Neural progenitor cell (in vitro differentiated cells): ENCODE measurements at regions not wholly inside any gene's neighbourhood (a gene's known extent, or its start where the extent isn't known, plus 50 kb on each side); places are given as distances from the start of the nearest gene placed in this dataset.

Experiments used
- DNase-seq: peaks from one replicate; pipeline ENCODE4 v3.0.0-alpha.2; 2016; ENCODE audit warnings: low spot score
- H2AFZ ChIP-seq: fragments of 200-600 bp; sonication (generic); replicated peaks from 2 replicates; pipeline ENCODE4 v1.6.1; 2016; ENCODE audit warnings: antibody characterized with exemption
- H3F3A ChIP-seq: fragments of 200-600 bp; sonication (generic); 2 replicates; pipeline ENCODE4 v1.6.1; 2016; ENCODE audit warnings: antibody characterized with exemption, low read depth
- H3K27ac ChIP-seq: fragments of 200-600 bp; sonication (generic); 2 replicates; pipeline ENCODE4 v1.5.1; 2016; ENCODE audit warnings: mild to moderate bottlenecking
- H3K27me3 ChIP-seq: fragments of 200-600 bp; sonication (generic); 2 replicates; pipeline ENCODE4 v1.6.1; 2016; ENCODE audit warnings: mild to moderate bottlenecking, moderate library complexity
- H3K36me3 ChIP-seq: fragments of 200-600 bp; sonication (generic); 2 replicates; pipeline ENCODE4 v1.5.1; 2016
- H3K4me1 ChIP-seq: fragments of 200-600 bp; sonication (generic); 2 replicates; pipeline ENCODE4 v1.6.1; 2016; ENCODE audit warnings: mixed run types
- H3K4me2 ChIP-seq: fragments of 200-600 bp; sonication (generic); 2 replicates; pipeline ENCODE4 v1.6.1; 2016
- H3K4me3 ChIP-seq: fragments of 200-600 bp; sonication (generic); 2 replicates; pipeline ENCODE4 v1.5.1; 2016
- H3K79me2 ChIP-seq: fragments of 200-600 bp; sonication (generic); 2 replicates; pipeline ENCODE4 v1.6.1; 2016; ENCODE audit warnings: low read depth
- H3K9ac ChIP-seq: fragments of 200-600 bp; sonication (generic); 2 replicates; pipeline ENCODE4 v1.6.1; 2016
- H3K9me3 ChIP-seq: fragments of 200-600 bp; sonication (generic); 2 replicates; pipeline ENCODE4 v1.5.1; 2016; ENCODE audit warnings: low read depth
- H4K20me1 ChIP-seq: fragments of 200-600 bp; sonication (generic); 2 replicates; pipeline ENCODE4 v1.6.1; 2016; ENCODE audit warnings: low read depth
- H3K27ac Mint-ChIP-seq: 3 replicates; pipeline ENCODE4 v1.8.0; 2021; ENCODE audit warnings: mixed read lengths
- H3K27me3 Mint-ChIP-seq: 2 replicates; pipeline ENCODE4 v1.8.0; 2022; ENCODE audit warnings: low read depth, mild to moderate bottlenecking, inconsistent platforms, moderate library complexity, mixed read lengths; ENCODE audit not compliant: insufficient read depth
- H3K36me3 Mint-ChIP-seq: 3 replicates; pipeline ENCODE4 v1.8.0; 2021; ENCODE audit warnings: mixed read lengths
- H3K4me1 Mint-ChIP-seq: 3 replicates; pipeline ENCODE4 v1.8.0; 2021; ENCODE audit warnings: mixed read lengths
- H3K4me3 Mint-ChIP-seq: 3 replicates; pipeline ENCODE4 v1.8.0; 2021; ENCODE audit warnings: mild to moderate bottlenecking, moderate library complexity, mixed read lengths
- H3K9me3 Mint-ChIP-seq: 3 replicates; pipeline ENCODE4 v1.8.0; 2020; ENCODE audit warnings: mixed read lengths
- EZH2 ChIP-seq: fragments of 200-600 bp; sonication (generic); IDR thresholded peaks from 2 replicates; pipeline ENCODE4 v1.6.1; 2017; ENCODE audit warnings: antibody characterized with exemption, mild to moderate bottlenecking, moderate library complexity
- EZH2phosphoT487 ChIP-seq: fragments of 200-600 bp; sonication (generic); IDR thresholded peaks from 2 replicates; pipeline ENCODE4 v1.6.1; 2017; ENCODE audit warnings: antibody characterized with exemption
- TF ChIP-seq, protein P1 (sequence below): fragments of 200-600 bp; sonication (generic); IDR thresholded peaks from 2 replicates; pipeline ENCODE4 v1.5.1; 2017; ENCODE audit warnings: antibody characterized with exemption, mild to moderate bottlenecking

DNA sequence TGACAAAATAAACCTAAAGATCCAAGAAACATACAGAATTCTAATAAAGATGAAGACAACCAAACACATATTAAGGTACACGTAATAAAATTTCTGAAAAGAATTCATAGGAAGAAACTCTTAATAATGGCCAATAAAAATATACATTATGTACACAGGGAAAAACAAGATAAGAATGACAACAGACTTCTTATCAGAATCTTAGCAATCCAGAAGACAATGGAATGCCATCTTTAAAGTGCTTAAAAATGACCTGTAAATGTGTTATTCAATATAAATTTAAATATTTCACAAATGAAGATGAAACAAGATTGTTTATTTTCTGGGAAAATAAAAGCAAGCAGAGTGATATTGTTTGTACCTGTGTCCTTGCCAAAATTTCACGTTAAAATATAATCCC, 530.4 kb upstream of the PTBP2 start:
- Mint-ChIP-seq H3K9me3 (peaks cover 18% of the 10 kb centered on the region), H3K4me1 (no peaks in the 10 kb centered on the region), H3K4me3 (no peak overlapping the region), H3K27me3 (no peaks in the 10 kb centered on the region), H3K27ac (no peak overlapping the region), H3K36me3 (peaks cover 2% of the 10 kb centered on the region)
- DNase-seq, result no peak
- Histone ChIP-seq H3K9me3 (no peaks in the 10 kb centered on the region), H3K4me3 (no peak overlapping the region), H2AFZ (no peak overlapping the region), H3K36me3 (no peaks in the 10 kb centered on the region), H3K79me2 (no peaks in the 10 kb centered on the region), H3K27ac (no peak overlapping the region), H3K4me1 (no peaks in the 10 kb centered on the region), H3K27me3 (no peaks in the 10 kb centered on the region), H4K20me1 (no peaks in the 10 kb centered on the region), H3K4me2 (no peak overlapping the region), H3F3A (no peaks in the 10 kb centered on the region), H3K9ac (no peak overlapping the region)
- TF ChIP-seq, protein P1, sequence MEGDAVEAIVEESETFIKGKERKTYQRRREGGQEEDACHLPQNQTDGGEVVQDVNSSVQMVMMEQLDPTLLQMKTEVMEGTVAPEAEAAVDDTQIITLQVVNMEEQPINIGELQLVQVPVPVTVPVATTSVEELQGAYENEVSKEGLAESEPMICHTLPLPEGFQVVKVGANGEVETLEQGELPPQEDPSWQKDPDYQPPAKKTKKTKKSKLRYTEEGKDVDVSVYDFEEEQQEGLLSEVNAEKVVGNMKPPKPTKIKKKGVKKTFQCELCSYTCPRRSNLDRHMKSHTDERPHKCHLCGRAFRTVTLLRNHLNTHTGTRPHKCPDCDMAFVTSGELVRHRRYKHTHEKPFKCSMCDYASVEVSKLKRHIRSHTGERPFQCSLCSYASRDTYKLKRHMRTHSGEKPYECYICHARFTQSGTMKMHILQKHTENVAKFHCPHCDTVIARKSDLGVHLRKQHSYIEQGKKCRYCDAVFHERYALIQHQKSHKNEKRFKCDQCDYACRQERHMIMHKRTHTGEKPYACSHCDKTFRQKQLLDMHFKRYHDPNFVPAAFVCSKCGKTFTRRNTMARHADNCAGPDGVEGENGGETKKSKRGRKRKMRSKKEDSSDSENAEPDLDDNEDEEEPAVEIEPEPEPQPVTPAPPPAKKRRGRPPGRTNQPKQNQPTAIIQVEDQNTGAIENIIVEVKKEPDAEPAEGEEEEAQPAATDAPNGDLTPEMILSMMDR, result no peak
- no peak for TF ChIP-seq EZH2
- no peak for TF ChIP-seq EZH2phosphoT487

DNA sequence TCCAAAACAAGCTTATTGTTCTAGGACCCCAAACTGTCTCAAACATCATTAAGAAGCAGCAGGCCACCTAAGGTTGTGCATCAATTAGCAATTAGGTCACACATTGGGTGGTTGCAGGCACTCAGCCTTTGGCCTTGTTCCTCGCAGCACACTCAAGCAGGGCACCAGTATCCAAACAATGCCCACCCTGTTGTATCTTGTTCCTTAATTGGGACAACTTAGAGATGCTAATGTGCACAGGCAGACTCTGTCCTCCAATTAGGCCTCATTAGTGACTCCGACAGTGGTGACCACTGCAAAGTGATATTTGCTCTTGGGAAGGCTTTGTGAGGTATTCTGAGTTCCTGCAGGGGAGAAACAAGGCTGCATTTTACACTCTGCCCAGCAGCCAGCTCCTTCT, 515.1 kb upstream of the PTBP2 start:
- no peaks in the 10 kb centered on the region for H3K36me3 ChIP-seq
- no peak overlapping the region for H3K9ac ChIP-seq
- Mint-ChIP-seq H3K9me3 (no peaks in the 10 kb centered on the region), H3K27me3 (no peaks in the 10 kb centered on the region), H3K4me3 (no peak overlapping the region), H3K36me3 (no peaks in the 10 kb centered on the region), H3K4me1 (no peaks in the 10 kb centered on the region), H3K27ac (no peak overlapping the region)
- no peaks in the 10 kb centered on the region for H3K27me3 ChIP-seq
- peak; percentile 78 for DNase-seq
- H3K4me2 ChIP-seq, result peak overlapping the region; percentile 9
- peaks cover 37% of the 10 kb centered on the region for H3K4me1 ChIP-seq
- peak overlapping the region; percentile 72 for H3K27ac ChIP-seq
- TF ChIP-seq, protein P1, result no peak
- TF ChIP-seq EZH2phosphoT487, result peak; percentile 55
- H3K79me2 ChIP-seq, result no peaks in the 10 kb centered on the region
- H3K4me3 ChIP-seq, result no peak overlapping the region
- H3K9me3 ChIP-seq, result no peaks in the 10 kb centered on the region
- H4K20me1 ChIP-seq, result no peaks in the 10 kb centered on the region
- no peak overlapping the region for H2AFZ ChIP-seq
- H3F3A ChIP-seq, result peaks cover 27% of the 10 kb centered on the region

DNA sequence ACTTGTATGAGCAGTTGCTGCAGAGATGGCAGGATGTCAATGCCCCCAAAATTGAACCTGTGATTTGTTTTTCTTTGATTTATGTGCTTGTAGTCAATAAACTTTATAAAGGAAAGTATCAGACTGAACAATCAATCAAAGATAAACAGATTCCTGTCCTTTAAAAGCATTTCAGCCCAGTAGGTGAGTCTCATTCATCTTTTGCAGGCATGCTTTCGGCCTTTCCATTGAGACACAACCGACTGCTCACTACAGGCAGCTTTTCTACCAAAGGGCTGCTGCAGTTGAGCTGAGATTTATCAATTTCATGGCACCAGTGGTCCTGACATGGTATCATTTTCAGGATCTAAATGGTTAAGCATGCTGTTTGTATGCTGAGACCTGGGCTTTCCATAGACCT, 513.6 kb upstream of the PTBP2 start:
- no peaks in the 10 kb centered on the region for H3K27me3 ChIP-seq
- H3K4me3 ChIP-seq, result no peak overlapping the region
- H2AFZ ChIP-seq, result peak overlapping the region; percentile 73
- H3K79me2 ChIP-seq, result no peaks in the 10 kb centered on the region
- H3K9me3 ChIP-seq, result no peaks in the 10 kb centered on the region
- H3K36me3 ChIP-seq, result no peaks in the 10 kb centered on the region
- peaks cover 46% of the 10 kb centered on the region for H3K4me1 ChIP-seq
- H3K9ac ChIP-seq, result no peak overlapping the region
- peaks cover 27% of the 10 kb centered on the region for H3F3A ChIP-seq
- Mint-ChIP-seq H3K4me1 (no peaks in the 10 kb centered on the region), H3K36me3 (no peaks in the 10 kb centered on the region), H3K9me3 (no peaks in the 10 kb centered on the region), H3K27me3 (no peaks in the 10 kb centered on the region), H3K4me3 (no peak overlapping the region), H3K27ac (no peak overlapping the region)
- no peak overlapping the region for H3K27ac ChIP-seq
- H3K4me2 ChIP-seq, result no peak overlapping the region
- TF ChIP-seq, protein P1, result no peak
- TF ChIP-seq EZH2 (no peak), EZH2phosphoT487 (no peak)
- no peak for DNase-seq
- H4K20me1 ChIP-seq, result no peaks in the 10 kb centered on the region

DNA sequence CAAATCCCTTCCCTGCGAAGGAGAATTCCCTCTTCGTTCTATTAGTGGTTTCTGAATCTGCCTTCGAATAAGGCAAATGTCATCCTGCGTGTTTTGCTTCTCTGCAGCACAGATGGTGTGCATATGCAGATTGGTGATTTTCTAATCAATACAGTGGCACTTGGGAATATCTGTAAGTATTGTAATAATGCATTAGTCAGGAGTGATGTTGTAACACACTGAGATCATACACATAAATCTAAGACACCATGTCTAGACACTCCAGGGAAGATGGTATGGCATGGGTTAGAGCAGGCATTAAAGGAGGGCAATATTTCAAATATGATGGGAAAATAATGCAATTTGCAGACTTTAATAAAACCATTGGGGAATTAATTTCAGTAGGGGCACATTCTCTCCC, 513.2 kb upstream of the PTBP2 start:
- H3F3A ChIP-seq, result peaks cover 27% of the 10 kb centered on the region
- no peak overlapping the region for H3K27ac ChIP-seq
- H3K9me3 ChIP-seq, result no peaks in the 10 kb centered on the region
- H3K4me3 ChIP-seq, result no peak overlapping the region
- H3K79me2 ChIP-seq, result no peaks in the 10 kb centered on the region
- H3K27me3 Mint-ChIP-seq, result no peaks in the 10 kb centered on the region
- no peak overlapping the region for H3K4me3 Mint-ChIP-seq
- no peak overlapping the region for H3K4me2 ChIP-seq
- no peak overlapping the region for H2AFZ ChIP-seq
- no peak for DNase-seq
- TF ChIP-seq EZH2phosphoT487 (no peak), EZH2 (no peak)
- TF ChIP-seq, protein P1, result no peak
- H3K27me3 ChIP-seq, result no peaks in the 10 kb centered on the region
- no peak overlapping the region for H3K9ac ChIP-seq
- no peaks in the 10 kb centered on the region for H3K9me3 Mint-ChIP-seq
- H4K20me1 ChIP-seq, result no peaks in the 10 kb centered on the region
- no peaks in the 10 kb centered on the region for H3K36me3 Mint-ChIP-seq
- no peaks in the 10 kb centered on the region for H3K36me3 ChIP-seq
- peaks cover 46% of the 10 kb centered on the region for H3K4me1 ChIP-seq
- no peak overlapping the region for H3K27ac Mint-ChIP-seq
- H3K4me1 Mint-ChIP-seq, result peaks cover 1% of the 10 kb centered on the region
